DOHH2 (cell line): ENCODE measurements at regions not wholly inside any gene's neighbourhood (a gene's known extent, or its start where the extent isn't known, plus 50 kb on each side); places are given as distances from the start of the nearest gene placed in this dataset.

ENCODE experiments used
- EZH2phosphoT487 ChIP-seq: fragments of 200-600 bp; sonication (generic); IDR thresholded peaks from 2 replicates; pipeline ENCODE4 v1.6.1; 2017; ENCODE audit warnings: borderline replicate concordance, mild to moderate bottlenecking, antibody characterized with exemption, low read length, moderate library complexity, mixed read lengths
- TF ChIP-seq, protein P1 (sequence below): fragments of 200-600 bp; sonication (generic); IDR thresholded peaks from one replicate; pipeline ENCODE4 v1.5.1; 2014; ENCODE audit warnings: antibody characterized with exemption, mild to moderate bottlenecking, low read depth, low read length; ENCODE audit not compliant: poor library complexity, severe bottlenecking

DNA sequence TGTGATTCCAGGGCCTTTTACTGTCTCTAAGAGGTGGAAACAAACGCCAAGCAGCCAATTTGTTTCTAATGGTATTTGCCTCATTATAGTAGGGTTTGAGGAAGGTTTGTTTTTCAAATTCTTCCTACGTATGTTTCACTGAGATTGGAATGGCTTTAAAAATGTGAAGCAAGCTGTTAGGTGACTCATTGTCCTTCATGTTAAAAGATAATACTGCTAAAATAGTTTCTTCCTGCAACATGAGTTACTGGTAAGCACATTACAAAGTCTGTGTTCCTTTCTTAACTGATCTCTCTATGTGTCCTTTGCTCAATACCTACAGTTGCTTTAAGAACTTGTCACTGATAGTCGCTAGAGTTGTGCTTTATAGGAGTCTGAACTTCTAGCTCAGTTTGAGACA is 1183.9 kb downstream of the RPA4 start:
- TF ChIP-seq, protein P1, sequence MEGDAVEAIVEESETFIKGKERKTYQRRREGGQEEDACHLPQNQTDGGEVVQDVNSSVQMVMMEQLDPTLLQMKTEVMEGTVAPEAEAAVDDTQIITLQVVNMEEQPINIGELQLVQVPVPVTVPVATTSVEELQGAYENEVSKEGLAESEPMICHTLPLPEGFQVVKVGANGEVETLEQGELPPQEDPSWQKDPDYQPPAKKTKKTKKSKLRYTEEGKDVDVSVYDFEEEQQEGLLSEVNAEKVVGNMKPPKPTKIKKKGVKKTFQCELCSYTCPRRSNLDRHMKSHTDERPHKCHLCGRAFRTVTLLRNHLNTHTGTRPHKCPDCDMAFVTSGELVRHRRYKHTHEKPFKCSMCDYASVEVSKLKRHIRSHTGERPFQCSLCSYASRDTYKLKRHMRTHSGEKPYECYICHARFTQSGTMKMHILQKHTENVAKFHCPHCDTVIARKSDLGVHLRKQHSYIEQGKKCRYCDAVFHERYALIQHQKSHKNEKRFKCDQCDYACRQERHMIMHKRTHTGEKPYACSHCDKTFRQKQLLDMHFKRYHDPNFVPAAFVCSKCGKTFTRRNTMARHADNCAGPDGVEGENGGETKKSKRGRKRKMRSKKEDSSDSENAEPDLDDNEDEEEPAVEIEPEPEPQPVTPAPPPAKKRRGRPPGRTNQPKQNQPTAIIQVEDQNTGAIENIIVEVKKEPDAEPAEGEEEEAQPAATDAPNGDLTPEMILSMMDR = no peak
- no peak for TF ChIP-seq EZH2phosphoT487
